ENCODE measurements at regions not wholly inside any gene's neighbourhood (a gene's known extent, or its start where the extent isn't known, plus 50 kb on each side); places are given as distances from the start of the nearest gene placed in this dataset.

DNA sequence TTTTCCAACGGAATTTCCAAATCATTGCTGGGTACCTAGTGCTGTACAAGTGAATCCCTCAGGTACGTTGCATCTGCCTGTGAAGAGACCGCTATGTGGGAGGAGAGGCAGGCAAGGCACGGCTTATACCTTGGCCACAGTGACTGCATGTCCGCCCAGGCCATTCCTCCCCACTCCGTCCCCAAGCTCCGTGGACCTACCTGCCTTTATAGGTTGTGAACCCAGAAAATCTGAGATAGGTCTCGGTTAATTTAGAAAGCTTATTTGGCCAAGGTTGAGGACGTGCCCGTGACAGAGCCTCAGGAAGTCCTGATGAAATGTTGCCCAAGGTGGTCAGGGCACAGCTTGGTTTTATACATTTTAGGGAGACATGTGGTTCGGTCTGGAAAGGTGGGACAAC, 218.5 kb upstream of the TSHZ3 start:
- no peak for DNase-seq

GRCh38 chr19:31568724-31569123, 219.5 kb upstream of the TSHZ3 start:
- no peak for DNase-seq

GRCh38 chr19:31570718-31571117, 221.5 kb upstream of the TSHZ3 start:
- DNase-seq, result no peak

- no peak for DNase-seq
Observed at GRCh38 chr19:31572102-31572975, 223.1 kb upstream of the TSHZ3 start.

DNA sequence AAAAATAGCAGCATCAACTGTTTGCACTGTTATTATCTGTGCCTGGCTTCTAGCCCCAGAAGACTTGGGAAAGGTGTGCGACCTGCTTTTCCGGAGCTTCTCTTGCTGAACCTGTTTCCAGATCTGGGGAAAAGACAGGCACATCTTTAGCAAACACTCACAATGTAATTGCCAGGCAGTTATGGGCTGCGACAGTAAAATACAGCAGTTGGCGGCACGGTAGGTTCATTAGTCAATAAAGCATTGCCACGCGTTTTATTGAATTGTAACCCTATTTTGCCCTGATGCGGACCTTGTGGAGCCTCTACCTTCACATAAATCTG, 223.7 kb upstream of the TSHZ3 start:
- no peak for DNase-seq

DNA sequence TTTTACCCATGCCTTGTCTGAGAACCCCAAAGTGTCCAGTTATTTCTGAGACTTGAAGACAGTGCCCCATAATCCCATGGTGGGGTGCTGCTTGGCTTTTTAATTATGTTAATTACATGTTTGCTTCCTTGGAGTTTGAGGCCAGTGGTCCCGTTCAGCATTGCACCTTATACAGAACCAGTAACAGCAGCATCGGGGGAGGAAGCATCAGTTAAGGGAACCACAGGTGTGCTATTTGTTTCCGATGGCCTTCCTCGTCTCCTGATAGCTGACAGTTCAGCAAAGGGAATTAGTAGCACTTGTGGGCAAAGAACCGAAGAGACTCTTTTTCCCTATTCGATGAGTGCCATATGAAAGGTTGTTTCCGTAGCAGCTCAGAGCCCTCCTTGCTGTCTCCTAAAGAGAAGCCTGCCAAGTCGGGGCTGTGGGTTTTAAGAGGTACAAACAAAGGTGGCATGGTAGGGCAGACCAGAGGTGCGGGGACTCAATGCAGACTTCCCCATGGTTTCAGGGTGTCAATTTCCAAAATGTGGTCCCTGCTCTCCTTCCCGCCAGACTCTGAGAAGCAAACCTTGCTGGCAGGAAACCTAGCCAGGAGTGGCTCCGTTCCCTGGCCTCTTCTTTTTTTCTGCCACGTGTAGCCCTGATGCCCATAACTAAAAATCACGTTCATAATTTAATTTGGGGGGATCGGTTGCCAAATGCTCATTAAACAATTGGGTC, 225.2 kb upstream of the TSHZ3 start:
- no peak for DNase-seq

- no peak for DNase-seq
Observed at GRCh38 chr19:31575846-31576335, 226.7 kb upstream of the TSHZ3 start.

GRCh38 chr19:31578326-31578725, 229.1 kb upstream of the TSHZ3 start:
- DNase-seq, result no peak

DNA sequence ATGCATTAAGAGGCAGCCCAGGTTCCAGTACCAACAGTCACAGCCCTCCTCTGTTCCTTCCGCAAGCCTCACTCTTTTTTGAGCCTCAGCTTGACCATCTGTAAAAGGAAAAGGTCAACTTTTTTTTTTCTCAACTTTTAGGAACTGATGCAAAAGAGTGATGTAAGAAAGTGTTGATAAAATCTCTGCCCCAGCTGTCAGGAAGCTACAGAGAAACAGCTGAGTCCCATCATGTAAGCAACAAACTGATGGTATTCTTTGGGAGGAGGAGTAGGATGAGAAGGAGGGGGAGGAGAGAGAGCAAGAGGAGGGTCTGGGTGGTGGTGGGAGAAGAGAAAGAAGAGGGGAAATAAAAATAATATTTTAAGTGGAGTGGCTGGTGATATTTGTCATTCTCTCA, 233.9 kb upstream of the TSHZ3 start:
- no peak for DNase-seq

DNA sequence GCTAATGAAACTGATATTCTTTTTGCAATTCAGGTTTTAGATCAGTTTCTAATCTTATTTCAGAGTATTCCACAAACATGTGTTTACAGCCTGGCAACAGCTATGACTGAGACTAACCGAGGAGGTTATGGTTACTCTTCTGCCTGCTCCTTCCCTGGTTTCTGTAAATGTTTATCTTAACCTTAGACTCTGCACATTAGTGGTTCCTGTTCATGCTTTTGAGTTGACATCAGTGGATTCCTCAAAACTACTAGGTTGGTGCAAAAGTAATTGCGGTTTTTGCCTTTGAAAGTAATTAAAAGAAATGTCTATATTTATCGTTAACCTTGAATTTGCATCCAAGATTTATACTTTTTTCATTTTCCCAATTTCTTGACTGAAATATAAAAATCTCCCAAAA, 237.0 kb upstream of the TSHZ3 start:
- no peak for DNase-seq

- no peak for DNase-seq
Observed at GRCh38 chr19:31589109-31589508, 239.9 kb upstream of the TSHZ3 start.

DNA sequence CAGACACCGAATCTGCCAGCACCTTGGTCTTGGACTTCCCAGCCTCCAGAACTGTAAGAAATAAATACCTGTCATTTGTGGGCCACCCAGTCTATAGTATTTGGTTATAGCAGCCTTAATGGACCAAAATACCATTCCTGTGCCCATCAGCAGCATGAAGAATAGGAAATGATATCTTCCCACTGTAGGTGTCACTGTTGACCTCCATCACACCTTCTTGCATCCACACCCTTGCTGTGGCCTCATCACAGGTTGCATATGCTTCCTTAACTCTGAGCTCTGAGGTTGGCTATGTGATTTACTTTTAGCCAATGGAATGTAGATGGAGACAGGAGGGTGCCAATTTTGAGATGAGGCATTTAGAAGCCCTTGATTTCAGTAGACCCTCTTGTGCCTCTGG, 242.0 kb upstream of the TSHZ3 start:
- no peak for DNase-seq

DNA sequence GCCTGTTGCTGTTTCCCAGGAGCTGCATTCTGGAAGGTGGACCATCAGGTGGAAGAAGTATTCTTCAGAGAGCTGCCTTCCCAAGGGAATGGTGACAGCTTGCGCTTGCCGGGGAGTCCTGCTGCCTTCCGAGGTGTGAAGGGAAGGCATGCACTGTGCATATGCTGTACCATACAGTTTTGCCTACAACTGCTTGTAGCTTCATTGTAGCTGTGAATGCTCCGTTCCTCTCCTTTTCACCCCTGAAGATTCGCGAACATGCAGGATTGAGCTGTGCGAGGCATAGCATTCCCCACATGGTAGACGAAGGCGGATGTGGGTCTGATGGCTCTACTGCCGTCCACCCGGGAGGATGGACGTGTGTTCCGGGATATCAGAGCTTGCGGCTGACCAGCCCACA, 243.2 kb upstream of the TSHZ3 start:
- DNase-seq, result no peak

DNA sequence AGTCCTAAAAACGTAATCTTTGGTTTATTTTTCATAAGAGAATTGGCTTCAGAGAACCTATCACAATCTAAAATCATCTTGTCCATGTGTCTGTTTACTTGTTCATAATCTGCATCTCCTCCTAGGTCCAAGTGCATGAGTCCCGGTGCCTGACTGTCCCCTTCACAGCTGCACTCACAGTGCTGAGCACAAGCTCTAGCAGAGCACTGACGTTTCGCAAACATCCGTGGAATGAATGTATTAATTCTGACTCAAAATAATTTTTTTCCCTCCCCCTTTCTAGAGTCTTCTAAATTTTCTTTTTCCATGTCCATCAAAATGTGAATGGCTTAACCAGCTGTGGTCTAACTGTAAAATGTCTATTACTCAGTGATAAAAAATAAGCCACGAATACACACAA, 245.5 kb upstream of the TSHZ3 start:
- DNase-seq, result no peak

GRCh38 chr19:31595521-31595920, 246.3 kb upstream of the TSHZ3 start:
- DNase-seq, result no peak

- no peak for DNase-seq
Observed at GRCh38 chr19:31596751-31597150, 247.5 kb upstream of the TSHZ3 start.

GRCh38 chr19:31597616-31598015, 248.4 kb upstream of the TSHZ3 start:
- DNase-seq, result no peak

GRCh38 chr19:31598730-31599238, 249.5 kb upstream of the TSHZ3 start:
- no peak for DNase-seq

DNA sequence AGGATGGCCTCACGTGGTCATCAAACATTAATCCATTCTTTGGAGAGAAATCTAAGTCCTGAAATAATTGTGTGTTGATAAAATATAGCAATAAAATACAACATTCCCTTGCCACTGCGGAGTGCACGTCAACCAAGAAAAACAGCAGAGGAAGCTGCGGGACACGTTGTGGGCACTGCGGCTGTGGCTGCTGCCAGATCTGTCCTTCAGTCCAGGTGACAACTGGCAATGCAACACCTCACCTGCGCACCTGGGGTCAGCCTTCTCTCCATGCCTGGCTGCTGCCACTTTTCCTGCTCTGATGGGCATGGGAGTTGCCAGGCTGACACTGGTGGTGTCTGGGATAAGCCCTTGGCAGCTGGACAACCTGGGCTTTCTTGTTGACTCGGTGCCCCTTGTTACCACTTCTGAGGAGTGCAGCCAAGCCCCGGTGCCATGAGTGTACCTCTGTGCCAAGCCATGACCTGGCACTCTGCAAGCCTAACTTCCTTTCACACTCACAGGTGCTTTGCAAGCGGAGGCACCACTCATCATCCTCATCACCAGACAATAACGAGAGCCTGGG, 251.6 kb upstream of the TSHZ3 start:
- no peak for DNase-seq

GRCh38 chr19:31601855-31602254, 252.6 kb upstream of the TSHZ3 start:
- no peak for DNase-seq

DNA sequence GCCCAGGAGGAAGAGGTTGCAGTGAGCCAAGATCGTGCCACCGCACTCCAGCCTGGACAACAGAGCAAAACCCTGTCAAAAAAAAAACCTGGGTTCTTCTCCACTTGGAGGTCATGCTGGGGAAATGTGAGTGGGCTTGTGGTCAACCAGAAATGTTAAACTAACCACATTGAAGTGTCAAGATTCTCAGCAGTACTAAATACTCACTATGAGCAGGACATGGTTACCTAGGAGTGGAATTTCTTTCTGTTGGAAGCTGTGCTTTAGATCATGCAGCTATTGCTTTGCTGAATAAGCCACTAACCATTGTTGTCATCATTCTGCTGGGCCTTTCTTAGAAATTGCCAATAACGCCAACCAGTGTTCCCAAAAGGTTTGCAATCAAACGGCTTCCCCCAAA, 253.3 kb upstream of the TSHZ3 start:
- DNase-seq, result no peak

DNA sequence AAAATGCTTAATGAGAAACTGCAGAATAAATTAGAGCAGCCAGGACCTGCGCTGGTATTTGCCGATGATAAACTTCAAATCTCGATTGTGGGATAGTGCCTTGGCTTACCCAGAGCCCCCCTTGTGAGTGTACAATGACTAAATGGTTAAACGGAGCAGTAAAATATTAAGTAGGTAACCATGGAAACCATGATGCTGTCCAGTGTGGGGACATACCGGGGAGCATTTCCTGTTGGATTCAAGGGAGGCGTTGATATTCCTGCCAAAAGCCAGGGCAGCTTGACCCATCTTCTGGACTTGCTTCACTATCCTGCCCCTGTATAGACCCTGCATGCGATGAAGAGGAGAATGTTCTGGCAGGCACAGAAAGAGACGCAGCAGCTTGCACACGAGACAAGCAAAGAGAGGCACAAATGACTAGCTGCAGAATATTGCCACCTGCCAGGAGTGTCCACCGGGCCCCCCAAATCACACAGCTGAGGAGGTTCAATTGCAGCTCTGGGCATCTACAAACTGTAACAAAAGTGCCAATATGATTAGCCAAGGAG, 255.3 kb upstream of the TSHZ3 start:
- no peak for DNase-seq

DNA sequence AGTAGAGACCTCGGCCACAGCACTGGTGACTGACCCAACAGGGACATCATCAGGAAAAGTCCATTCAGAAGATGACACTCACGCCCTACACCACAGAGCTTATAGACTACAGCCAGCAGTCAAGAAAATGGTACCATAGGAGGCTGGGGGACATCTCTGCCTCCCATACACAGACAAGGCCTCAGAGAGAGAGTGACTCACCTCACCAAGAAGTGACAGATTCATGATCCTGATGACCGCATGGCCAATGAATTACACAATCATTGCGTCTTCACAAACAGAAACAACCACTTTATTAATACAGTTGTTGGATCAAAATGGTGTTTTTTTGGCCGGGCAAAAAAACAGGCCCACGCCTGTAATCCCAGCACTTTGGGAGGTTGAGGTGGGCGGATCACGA, 260.8 kb upstream of the TSHZ3 start:
- DNase-seq, result no peak
